ENCODE measurements at regions not wholly inside any gene's neighbourhood (a gene's known extent, or its start where the extent isn't known, plus 50 kb on each side); places are given as distances from the start of the nearest gene placed in this dataset.
A peak's percentile ranks its signal among the peaks of the same experiment; 100 is the strongest.

DNA sequence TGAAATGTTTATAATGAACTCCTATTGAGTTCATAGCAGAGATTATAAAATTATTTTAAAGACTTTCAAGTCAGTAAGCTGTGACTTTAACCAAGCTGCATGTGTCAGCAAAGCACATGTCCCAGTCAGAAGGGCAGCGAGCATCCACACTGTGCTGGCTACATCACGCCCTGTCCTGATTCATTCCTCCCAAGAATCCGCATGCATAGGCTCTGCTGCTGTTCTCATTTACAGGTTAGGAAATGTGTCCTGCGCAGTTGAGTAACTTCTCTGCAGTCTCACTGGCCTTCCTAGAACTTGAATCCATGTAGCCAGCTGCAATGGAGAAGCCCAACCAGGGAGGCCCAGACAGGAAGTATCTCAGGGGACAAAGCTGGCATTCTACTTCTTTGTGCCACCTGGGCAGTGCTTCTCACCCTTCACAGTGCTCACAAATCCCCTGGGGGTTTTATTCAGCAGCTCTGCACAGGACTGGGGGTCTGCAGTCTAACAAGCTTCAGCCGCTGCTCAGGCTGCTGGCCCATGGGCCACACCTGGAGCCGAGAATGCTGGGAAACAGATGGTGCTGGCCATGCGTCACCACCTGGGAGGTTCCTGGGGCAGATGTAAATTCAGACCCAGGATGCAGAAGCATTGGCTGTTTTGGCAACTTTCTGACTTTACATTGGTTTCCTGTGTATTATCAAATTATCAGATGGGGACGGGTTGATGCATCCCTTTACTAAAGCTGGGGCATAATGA lies 192.8 kb upstream of the GDF10 start:
- H3K9me3 ChIP-seq: no peaks in the 10 kb centered on the region
- H3K27me3 ChIP-seq: no peaks in the 10 kb centered on the region
- no peak overlapping the region for H3K4me3 ChIP-seq
- DNase-seq (ENCODE audit: low spot score): peak; percentile 57
- H3K27ac ChIP-seq: no peak overlapping the region
- no peaks in the 10 kb centered on the region for H3K36me3 ChIP-seq
- TF ChIP-seq, protein P1, sequence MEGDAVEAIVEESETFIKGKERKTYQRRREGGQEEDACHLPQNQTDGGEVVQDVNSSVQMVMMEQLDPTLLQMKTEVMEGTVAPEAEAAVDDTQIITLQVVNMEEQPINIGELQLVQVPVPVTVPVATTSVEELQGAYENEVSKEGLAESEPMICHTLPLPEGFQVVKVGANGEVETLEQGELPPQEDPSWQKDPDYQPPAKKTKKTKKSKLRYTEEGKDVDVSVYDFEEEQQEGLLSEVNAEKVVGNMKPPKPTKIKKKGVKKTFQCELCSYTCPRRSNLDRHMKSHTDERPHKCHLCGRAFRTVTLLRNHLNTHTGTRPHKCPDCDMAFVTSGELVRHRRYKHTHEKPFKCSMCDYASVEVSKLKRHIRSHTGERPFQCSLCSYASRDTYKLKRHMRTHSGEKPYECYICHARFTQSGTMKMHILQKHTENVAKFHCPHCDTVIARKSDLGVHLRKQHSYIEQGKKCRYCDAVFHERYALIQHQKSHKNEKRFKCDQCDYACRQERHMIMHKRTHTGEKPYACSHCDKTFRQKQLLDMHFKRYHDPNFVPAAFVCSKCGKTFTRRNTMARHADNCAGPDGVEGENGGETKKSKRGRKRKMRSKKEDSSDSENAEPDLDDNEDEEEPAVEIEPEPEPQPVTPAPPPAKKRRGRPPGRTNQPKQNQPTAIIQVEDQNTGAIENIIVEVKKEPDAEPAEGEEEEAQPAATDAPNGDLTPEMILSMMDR (IDR thresholded peaks at IDR 0.05): no peak
- H3K4me1 ChIP-seq: peaks cover 0 to 11% of the 10 kb centered on the region in 2 donors

DNA sequence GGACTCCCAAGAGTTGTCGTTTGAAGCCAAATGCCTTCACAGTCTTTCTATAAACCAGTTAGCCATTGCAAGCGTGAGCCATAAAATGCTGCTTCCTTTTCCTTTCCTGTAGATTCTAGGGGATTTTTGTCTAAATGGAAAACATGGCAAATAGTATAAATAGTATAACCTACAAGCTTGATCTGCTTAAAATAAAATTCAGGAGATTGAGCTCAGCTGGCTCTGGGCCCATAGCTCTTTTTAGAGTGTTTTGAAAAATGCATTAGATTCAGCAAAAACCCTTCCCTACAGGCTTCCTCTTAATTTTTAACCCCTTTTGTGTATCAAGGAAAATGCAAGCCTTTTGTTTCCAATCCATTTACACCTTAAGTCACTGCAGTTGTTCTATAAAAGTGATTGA lies 190.1 kb upstream of the GDF10 start:
- no peak overlapping the region for H3K4me3 ChIP-seq
- peaks cover 0 to 5% of the 10 kb centered on the region in 2 donors for H3K4me1 ChIP-seq
- DNase-seq (ENCODE audit: low spot score): no peak
- no peaks in the 10 kb centered on the region for H3K36me3 ChIP-seq
- no peaks in the 10 kb centered on the region for H3K27me3 ChIP-seq
- H3K9me3 ChIP-seq: no peaks in the 10 kb centered on the region
- TF ChIP-seq, protein P1 (IDR thresholded peaks at IDR 0.05): no peak
- no peak overlapping the region for H3K27ac ChIP-seq

DNA sequence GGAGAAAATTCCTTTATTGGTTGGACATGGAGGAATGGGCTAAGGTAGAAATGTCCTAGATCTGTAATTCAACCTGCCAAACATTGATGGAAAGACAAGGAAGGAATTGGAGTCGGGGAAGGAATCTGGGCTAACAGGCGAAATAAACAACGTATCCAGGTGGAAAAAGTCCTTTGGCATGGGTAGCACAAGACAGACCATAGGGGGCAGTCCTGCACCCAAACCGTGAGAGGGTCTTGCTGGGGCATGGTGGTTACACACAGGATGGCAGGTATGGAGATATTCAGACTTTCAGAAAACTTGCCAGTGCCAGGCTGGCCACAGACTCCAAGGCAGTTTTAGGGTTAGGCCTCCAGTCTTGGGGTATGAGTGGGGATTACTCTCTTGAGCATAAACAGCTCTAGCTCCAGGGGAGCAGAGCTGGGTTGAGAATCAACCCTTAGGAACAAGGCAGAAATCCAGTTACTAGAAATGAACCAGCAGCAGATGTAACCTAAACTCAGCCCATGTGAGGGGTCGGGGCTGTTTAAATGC lies 188.6 kb upstream of the GDF10 start:
- peak; percentile 11 for DNase-seq (ENCODE audit: low spot score)
- TF ChIP-seq, protein P1 (IDR thresholded peaks at IDR 0.05): no peak
- H3K27me3 ChIP-seq: no peaks in the 10 kb centered on the region
- no peak overlapping the region for H3K27ac ChIP-seq
- no peaks in the 10 kb centered on the region for H3K4me1 ChIP-seq
- no peaks in the 10 kb centered on the region for H3K36me3 ChIP-seq
- no peak overlapping the region for H3K4me3 ChIP-seq
- H3K9me3 ChIP-seq: no peaks in the 10 kb centered on the region

DNA sequence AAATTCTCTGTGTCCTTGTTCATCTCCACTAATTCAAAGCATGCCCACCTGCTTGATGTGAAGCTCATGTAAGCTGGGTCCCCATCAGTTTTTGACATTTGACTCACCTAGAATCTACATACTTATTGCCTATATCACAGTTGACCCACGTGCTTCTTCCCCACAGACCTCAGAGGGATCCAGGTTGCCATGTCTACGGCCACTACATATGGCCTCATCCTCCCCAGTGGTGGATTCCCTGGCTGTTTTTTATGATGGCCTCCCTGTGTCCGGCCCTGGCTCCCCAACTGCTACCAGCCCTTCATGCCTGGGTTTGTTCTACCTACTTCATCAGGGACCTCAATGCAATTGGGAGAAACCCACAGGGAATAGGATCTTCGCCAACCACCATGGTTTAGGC lies 187.4 kb upstream of the GDF10 start:
- DNase-seq (ENCODE audit: low spot score): no peak
- H3K4me3 ChIP-seq: no peak overlapping the region
- no peaks in the 10 kb centered on the region for H3K4me1 ChIP-seq
- TF ChIP-seq, protein P1 (IDR thresholded peaks at IDR 0.05): no peak
- no peaks in the 10 kb centered on the region for H3K27me3 ChIP-seq
- H3K36me3 ChIP-seq: no peaks in the 10 kb centered on the region
- H3K27ac ChIP-seq: no peak overlapping the region
- no peaks in the 10 kb centered on the region for H3K9me3 ChIP-seq

DNA sequence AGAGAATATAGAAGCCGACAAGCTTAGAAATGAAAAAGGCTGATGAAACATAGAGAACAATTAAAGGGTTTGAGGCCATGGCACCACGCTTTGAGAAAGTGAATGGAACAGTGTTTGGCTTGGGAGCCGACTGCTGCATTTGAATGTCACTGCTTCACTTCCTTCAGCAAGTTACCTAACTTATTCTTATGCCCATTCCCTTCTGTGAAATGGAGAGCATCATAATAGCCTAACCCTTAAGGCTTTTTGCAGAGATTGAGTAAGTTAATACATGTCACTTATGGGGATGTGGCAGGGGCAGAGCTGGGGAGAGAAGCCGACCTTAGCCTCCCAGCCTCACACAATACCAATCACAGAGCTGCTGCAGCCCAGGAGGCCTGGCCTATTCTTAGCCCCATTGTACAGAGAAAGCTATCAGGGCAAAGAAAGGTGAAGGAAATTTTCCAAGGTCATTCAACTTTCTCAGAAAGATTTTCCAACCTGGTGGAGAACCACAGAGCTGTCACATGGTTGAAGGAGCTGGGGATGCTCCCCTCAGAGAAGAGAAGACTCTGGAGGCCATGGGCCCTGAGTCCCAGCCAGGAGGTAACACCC lies 186.0 kb upstream of the GDF10 start:
- no peak for DNase-seq (ENCODE audit: low spot score)
- TF ChIP-seq, protein P1 (IDR thresholded peaks at IDR 0.05): no peak
- H3K27me3 ChIP-seq: no peaks in the 10 kb centered on the region
- H3K36me3 ChIP-seq: no peaks in the 10 kb centered on the region
- H3K9me3 ChIP-seq: no peaks in the 10 kb centered on the region
- no peak overlapping the region for H3K4me3 ChIP-seq
- H3K27ac ChIP-seq: no peak overlapping the region
- no peaks in the 10 kb centered on the region for H3K4me1 ChIP-seq

Measured in right atrium auricular region (tissue), 2 donors.